NCI-H345 treated with DMSO at 0.1 percent for 48 hours (cell line): ENCODE measurements at regions not wholly inside any gene's neighbourhood (a gene's known extent, or its start where the extent isn't known, plus 50 kb on each side); places are given as distances from the start of the nearest gene placed in this dataset.

Experiments used
- DNase-seq: peaks from one replicate; lab custom pipeline; 2025; ENCODE audit not compliant: unreplicated experiment; lab: John Stamatoyannopoulos, UW

- DNase-seq, result no peak
Measured at GRCh38 chr14:97415907-97416306, 618.7 kb downstream of the VRK1 start.

GRCh38 chr14:97416550-97416949, 619.4 kb downstream of the VRK1 start:
- DNase-seq, result no peak

- DNase-seq, result no peak
Measured at GRCh38 chr14:97417331-97417730, 620.1 kb downstream of the VRK1 start.

- DNase-seq, result no peak
Measured at GRCh38 chr14:97420211-97420610, 623.0 kb downstream of the VRK1 start.

GRCh38 chr14:97426776-97427175, 629.6 kb downstream of the VRK1 start:
- DNase-seq, result no peak

GRCh38 chr14:97428808-97429440, 631.7 kb downstream of the VRK1 start:
- DNase-seq, result no peak

- no peak for DNase-seq
Measured at GRCh38 chr14:97432586-97432985, 635.4 kb downstream of the VRK1 start.

- no peak for DNase-seq
Measured at GRCh38 chr14:97441740-97442362, 644.7 kb downstream of the VRK1 start.

GRCh38 chr14:97442363-97442762, 645.2 kb downstream of the VRK1 start:
- no peak for DNase-seq

GRCh38 chr14:97443412-97443811, 646.2 kb downstream of the VRK1 start:
- DNase-seq, result no peak

GRCh38 chr14:97444248-97444647, 647.1 kb downstream of the VRK1 start:
- DNase-seq, result no peak

GRCh38 chr14:97445367-97445766, 648.2 kb downstream of the VRK1 start:
- no peak for DNase-seq

- DNase-seq, result no peak
Measured at GRCh38 chr14:97446087-97446486, 648.9 kb downstream of the VRK1 start.

- no peak for DNase-seq
Measured at GRCh38 chr14:97452314-97452713, 655.1 kb downstream of the VRK1 start.

- no peak for DNase-seq
Measured at GRCh38 chr14:97453991-97454390, 656.8 kb downstream of the VRK1 start.

- no peak for DNase-seq
Measured at GRCh38 chr14:97456462-97456861, 659.3 kb downstream of the VRK1 start.

- no peak for DNase-seq
Measured at GRCh38 chr14:97456958-97457357, 659.8 kb downstream of the VRK1 start.

- no peak for DNase-seq
Measured at GRCh38 chr14:97457575-97458085, 660.4 kb downstream of the VRK1 start.

GRCh38 chr14:97458255-97458654, 661.1 kb downstream of the VRK1 start:
- DNase-seq, result no peak

- no peak for DNase-seq
Measured at GRCh38 chr14:97458661-97459579, 661.7 kb downstream of the VRK1 start.

GRCh38 chr14:97462081-97462480, 664.9 kb downstream of the VRK1 start:
- no peak for DNase-seq

- DNase-seq, result no peak
Measured at GRCh38 chr14:97468220-97468619, 671.0 kb downstream of the VRK1 start.
